ENCODE measurements at regions not wholly inside any gene's neighbourhood (a gene's known extent, or its start where the extent isn't known, plus 50 kb on each side); places are given as distances from the start of the nearest gene placed in this dataset.

- Histone ChIP-seq H3K4me3 (ENCODE audit: low read length) (no peak overlapping the region), H4K20me1 (ENCODE audit: control insufficient read depth, insufficient read depth, low read depth, low read length) (no peaks in the 10 kb centered on the region), H3K79me2 (ENCODE audit: control insufficient read depth, low read length) (no peaks in the 10 kb centered on the region), H3K36me3 (ENCODE audit: control insufficient read depth, low read length) (no peaks in the 10 kb centered on the region), H3K4me1 (ENCODE audit: control insufficient read depth, low read length) (no peaks in the 10 kb centered on the region), H3K27me3 (ENCODE audit: control insufficient read depth, low read length) (peaks cover 34% of the 10 kb centered on the region), H3K4me2 (ENCODE audit: low read length) (no peak overlapping the region), H3K27ac (ENCODE audit: low read depth, low read length) (no peak overlapping the region), H3K9me2 (replicated peaks; ENCODE audit: control insufficient read depth, low read length) (no peaks in the 10 kb centered on the region), H3K9me3 (ENCODE audit: control insufficient read depth, insufficient read depth, low read length) (no peaks in the 10 kb centered on the region), H3F3A (ENCODE audit: control insufficient read depth, insufficient read depth) (no peaks in the 10 kb centered on the region)
- TF ChIP-seq CTCF (IDR thresholded peaks at IDR 0.05; ENCODE audit: low read depth, low read length, poor library complexity, severe bottlenecking) (no peak), EZH2phosphoT487 (IDR thresholded peaks at IDR 0.05; ENCODE audit: borderline replicate concordance, low read length) (no peak)
Measured at GRCh38 chr1:53380296-53380695, 52.4 kb upstream of the LRP8 start.

GRCh38 chr1:53381790-53382401, 54.0 kb upstream of the LRP8 start:
- Histone ChIP-seq H3K27ac (ENCODE audit: low read depth, low read length) (no peak overlapping the region), H3K36me3 (ENCODE audit: control insufficient read depth, low read length) (no peaks in the 10 kb centered on the region), H3K4me2 (ENCODE audit: low read length) (no peak overlapping the region), H3K27me3 (ENCODE audit: control insufficient read depth, low read length) (peaks cover 43% of the 10 kb centered on the region), H3K4me1 (ENCODE audit: control insufficient read depth, low read length) (no peaks in the 10 kb centered on the region), H3F3A (ENCODE audit: control insufficient read depth, insufficient read depth) (no peaks in the 10 kb centered on the region), H3K9me2 (replicated peaks; ENCODE audit: control insufficient read depth, low read length) (no peaks in the 10 kb centered on the region), H4K20me1 (ENCODE audit: control insufficient read depth, insufficient read depth, low read depth, low read length) (no peaks in the 10 kb centered on the region), H3K4me3 (ENCODE audit: low read length) (no peak overlapping the region), H3K79me2 (ENCODE audit: control insufficient read depth, low read length) (no peaks in the 10 kb centered on the region), H3K9me3 (ENCODE audit: control insufficient read depth, insufficient read depth, low read length) (no peaks in the 10 kb centered on the region)
- TF ChIP-seq EZH2phosphoT487 (IDR thresholded peaks at IDR 0.05; ENCODE audit: borderline replicate concordance, low read length) (no peak), CTCF (IDR thresholded peaks at IDR 0.05; ENCODE audit: low read depth, low read length, poor library complexity, severe bottlenecking) (no peak)

GRCh38 chr1:53383136-53383870, 55.4 kb upstream of the LRP8 start:
- Histone ChIP-seq H3K4me1 (ENCODE audit: control insufficient read depth, low read length) (no peaks in the 10 kb centered on the region), H3F3A (ENCODE audit: control insufficient read depth, insufficient read depth) (no peaks in the 10 kb centered on the region), H3K9me2 (replicated peaks; ENCODE audit: control insufficient read depth, low read length) (no peaks in the 10 kb centered on the region), H3K27me3 (ENCODE audit: control insufficient read depth, low read length) (peaks cover 47% of the 10 kb centered on the region), H3K27ac (ENCODE audit: low read depth, low read length) (no peak overlapping the region), H3K79me2 (ENCODE audit: control insufficient read depth, low read length) (no peaks in the 10 kb centered on the region), H3K4me3 (ENCODE audit: low read length) (no peak overlapping the region), H3K36me3 (ENCODE audit: control insufficient read depth, low read length) (no peaks in the 10 kb centered on the region), H4K20me1 (ENCODE audit: control insufficient read depth, insufficient read depth, low read depth, low read length) (no peaks in the 10 kb centered on the region), H3K9me3 (ENCODE audit: control insufficient read depth, insufficient read depth, low read length) (no peaks in the 10 kb centered on the region), H3K4me2 (ENCODE audit: low read length) (no peak overlapping the region)
- TF ChIP-seq EZH2phosphoT487 (IDR thresholded peaks at IDR 0.05; ENCODE audit: borderline replicate concordance, low read length), result no peak
- TF ChIP-seq CTCF (IDR thresholded peaks at IDR 0.05; ENCODE audit: low read depth, low read length, poor library complexity, severe bottlenecking), result no peak

Measured in DOHH2 (cell line).